A549 (cell line): ENCODE measurements at regions not wholly inside any gene's neighbourhood (a gene's known extent, or its start where the extent isn't known, plus 50 kb on each side); places are given as distances from the start of the nearest gene placed in this dataset.

Experiments
- ATAC-seq, 2 experiments: fragments of 200-7000 bp in 1 of 2; fragments of >200 bp in 1 of 2; cut with Nextera tagmentation in 1 of 2; cut with Tn5 transposase in 1 of 2; 3 replicates each; pipeline versions ENCODE4 v1.8.0 to v1.9.1; 2018 to 2020; ENCODE audit warnings: mild to moderate bottlenecking in 1 of 2, moderate library complexity in 1 of 2
- CTCF ChIA-PET: fragments of 300-600 bp; sonication (Branson Sonifier 250); formaldehyde crosslinking; extraction: SDS; loops from one replicate; lab custom pipeline; 2021; ENCODE audit warnings: antibody characterized with exemption, inconsistent platforms; lab: Yijun Ruan, JAX
- POLR2A ChIA-PET: fragments of 350-600 bp; formaldehyde crosslinking; extraction: SDS; loops from one replicate; lab custom pipeline; 2021; ENCODE audit warnings: antibody characterized with exemption, inconsistent platforms; lab: Yijun Ruan, JAX
- DNase-seq, 2 experiments: peaks; one replicate each; pipeline versions ENCODE4 v3.0.0 to v3.0.0-alpha.2; 2011 to 2016; ENCODE audit warnings: low read depth in 1 of 2, low spot score in 1 of 2
- FAIRE-seq: peaks from 2 replicates; lab custom pipeline; 2011; peaks lifted over from hg19 to GRCh38; lab: Jason Lieb, UNC
- H3K27ac ChIP-seq, 2 experiments: fragments of >200 bp; sonication (Bioruptor Twin); formaldehyde crosslinking; 3 replicates each; pipeline ENCODE4 v1.5.1; 2016 to 2017
- H3K4me1 ChIP-seq: fragments of >200 bp; sonication (Bioruptor Twin); formaldehyde crosslinking; 3 replicates; pipeline ENCODE4 v1.6.1; 2016
- H3K4me2 ChIP-seq: fragments of >200 bp; sonication (Bioruptor Twin); formaldehyde crosslinking; 3 replicates; pipeline ENCODE4 v1.6.1; 2016
- H3K4me3 ChIP-seq: fragments of >200 bp; sonication (Bioruptor Twin); formaldehyde crosslinking; 3 replicates; pipeline ENCODE4 v1.5.1; 2016
- H3K9me3 ChIP-seq: fragments of >200 bp; sonication (Bioruptor Twin); formaldehyde crosslinking; 3 replicates; pipeline ENCODE4 v1.6.1; 2016
- BHLHE40 ChIP-seq: IDR thresholded peaks from 2 replicates; pipeline ENCODE4 v1.6.1; 2012; ENCODE audit warnings: low read depth, low read length, inconsistent platforms
- ESRRA ChIP-seq: fragments of 150-350 bp; IDR thresholded peaks from 2 replicates; pipeline ENCODE4 v1.6.1; 2014; ENCODE audit warnings: mild to moderate bottlenecking, low read length, borderline replicate concordance
- FOSL2 ChIP-seq, 2 experiments: fragments of 450-650 bp in 1 of 2; fragments of >200 bp in 1 of 2; sonication (Bioruptor Twin) in 1 of 2; formaldehyde crosslinking; IDR thresholded peaks; 2 replicates each; pipeline versions ENCODE4 v1.5.0 to v1.6.1; 2016 to 2020; ENCODE audit warnings: mild to moderate bottlenecking in 1 of 2, moderate library complexity in 1 of 2
- FOXS1 ChIP-seq: fragments of 250-450 bp; sonication (Bioruptor Pico); IDR thresholded peaks from 2 replicates; pipeline ENCODE4 v1.5.0; 2020; ENCODE audit warnings: mild to moderate bottlenecking, moderate library complexity
- HDAC2 ChIP-seq: fragments of 200-600 bp; sonication (generic); IDR thresholded peaks from 2 replicates; pipeline ENCODE4 v1.6.1; 2016
- HOXA7 ChIP-seq: fragments of 250-450 bp; sonication (Bioruptor Pico); IDR thresholded peaks from 2 replicates; pipeline ENCODE4 v1.5.0; 2020; ENCODE audit warnings: mild to moderate bottlenecking, moderate library complexity
- JUNB ChIP-seq: fragments of >200 bp; sonication (Bioruptor Twin); formaldehyde crosslinking; IDR thresholded peaks from 2 replicates; pipeline ENCODE4 v1.6.1; 2016
- MAFK ChIP-seq: fragments of 450-650 bp; IDR thresholded peaks from 2 replicates; pipeline ENCODE4 v1.6.1; 2014; ENCODE audit not compliant: partially characterized antibody
- MAZ ChIP-seq: fragments of 150-350 bp; IDR thresholded peaks from 2 replicates; pipeline ENCODE4 v1.6.1; 2014; ENCODE audit warnings: antibody characterized with exemption, low read depth, low read length, borderline replicate concordance
- MYC ChIP-seq: IDR thresholded peaks from 2 replicates; pipeline ENCODE4 v1.6.1; 2012; ENCODE audit warnings: mild to moderate bottlenecking, inconsistent platforms, low read length, improper control_type of control experiment, borderline replicate concordance
- NFE2L2 ChIP-seq: fragments of 150-350 bp; conservative IDR thresholded peaks from 2 replicates; pipeline ENCODE4 v1.6.1; 2014; ENCODE audit warnings: low read length
- NPAS2 ChIP-seq: fragments of 250-450 bp; sonication (Bioruptor Pico); IDR thresholded peaks from 2 replicates; pipeline ENCODE4 v1.8.0; 2022; ENCODE audit warnings: mild to moderate bottlenecking, moderate library complexity, borderline replicate concordance
- POLR2A ChIP-seq: IDR thresholded peaks from 2 replicates; pipeline ENCODE4 v1.6.1; 2012; ENCODE audit warnings: mild to moderate bottlenecking, low read length
- POLR2AphosphoS2 ChIP-seq: conservative IDR thresholded peaks from 2 replicates; pipeline ENCODE4 v1.6.1; 2012; ENCODE audit warnings: low read length, improper control_type of control experiment, inconsistent platforms
- RAD21 ChIP-seq, 2 experiments: fragments of >200 bp in 1 of 2; sonication (Bioruptor Twin) in 1 of 2; formaldehyde crosslinking in 1 of 2; IDR thresholded peaks in 1 of 2; conservative IDR thresholded peaks in 1 of 2; 2 replicates in 1 of 2; 3 replicates in 1 of 2; pipeline ENCODE4 v1.6.1; 2012 to 2018; ENCODE audit warnings: inconsistent platforms in 1 of 2
- RCOR1 ChIP-seq: fragments of 150-350 bp; IDR thresholded peaks from 2 replicates; pipeline ENCODE4 v1.6.1; 2014; ENCODE audit warnings: antibody characterized with exemption, low read length, low read depth
- RFX5 ChIP-seq: fragments of 450-650 bp; IDR thresholded peaks from 2 replicates; pipeline ENCODE4 v1.7.1; 2014; ENCODE audit warnings: antibody characterized with exemption, mild to moderate bottlenecking, moderate library complexity
- RNF2 ChIP-seq: fragments of 200-600 bp; sonication (generic); IDR thresholded peaks from 2 replicates; pipeline ENCODE4 v1.6.1; 2016; ENCODE audit warnings: low read depth, mild to moderate bottlenecking, antibody characterized with exemption, moderate library complexity, borderline replicate concordance
- SMC3 ChIP-seq: fragments of >200 bp; sonication (Bioruptor Twin); formaldehyde crosslinking; IDR thresholded peaks from 3 replicates; pipeline ENCODE4 v1.6.1; 2018; ENCODE audit warnings: inconsistent platforms
- SREBF2 ChIP-seq: fragments of 450-650 bp; IDR thresholded peaks from 2 replicates; pipeline ENCODE4 v1.6.1; 2014; ENCODE audit warnings: mild to moderate bottlenecking, moderate library complexity
- TFCP2L1 ChIP-seq: fragments of 250-450 bp; sonication (Bioruptor Pico); IDR thresholded peaks from 2 replicates; pipeline ENCODE4 v1.5.0; 2021; ENCODE audit warnings: mild to moderate bottlenecking
- TP53 ChIP-seq: fragments of 250-450 bp; sonication (Bioruptor Pico); IDR thresholded peaks from 2 replicates; pipeline ENCODE4 v1.5.0; 2021; ENCODE audit warnings: mild to moderate bottlenecking, moderate library complexity
- ZC3H11A ChIP-seq: fragments of 450-650 bp; IDR thresholded peaks from 2 replicates; pipeline ENCODE4 v1.6.1; 2014; ENCODE audit warnings: antibody characterized with exemption, mild to moderate bottlenecking
- ZNF302 ChIP-seq: fragments of 250-450 bp; sonication (Bioruptor Pico); IDR thresholded peaks from 2 replicates; pipeline ENCODE4 v1.9.0; 2021; ENCODE audit warnings: inconsistent platforms, mild to moderate bottlenecking, moderate library complexity
- WGBS: methylation state at CpG from one replicate; pipeline ENCODE4 v1.1.6; 2017; ENCODE audit errors: missing lambda C conversion rate; 5-methylcytosine and 5-hydroxymethylcytosine counted together
- TF ChIP-seq, protein P1 (sequence below): fragments of >200 bp; sonication (Bioruptor Twin); formaldehyde crosslinking; IDR thresholded peaks from 3 replicates; pipeline ENCODE4 v1.5.1; 2016
- TF ChIP-seq, protein P2 (sequence below): fragments of 150-350 bp; IDR thresholded peaks from 2 replicates; pipeline ENCODE4 v1.6.1; 2014; ENCODE audit warnings: low read depth, mild to moderate bottlenecking, low read length
- TF ChIP-seq, protein P3 (sequence below): IDR thresholded peaks from 2 replicates; pipeline ENCODE4 v1.6.1; 2012
- TF ChIP-seq, protein P4 (sequence below): fragments of 450-650 bp; IDR thresholded peaks from 2 replicates; pipeline ENCODE4 v1.6.1; 2014; ENCODE audit warnings: antibody characterized with exemption
- TF ChIP-seq, protein P5 (sequence below): fragments of 250-450 bp; sonication (Bioruptor Pico); IDR thresholded peaks from 2 replicates; pipeline ENCODE4 v1.5.0; 2020; ENCODE audit warnings: low read depth, mild to moderate bottlenecking, moderate library complexity

DNA sequence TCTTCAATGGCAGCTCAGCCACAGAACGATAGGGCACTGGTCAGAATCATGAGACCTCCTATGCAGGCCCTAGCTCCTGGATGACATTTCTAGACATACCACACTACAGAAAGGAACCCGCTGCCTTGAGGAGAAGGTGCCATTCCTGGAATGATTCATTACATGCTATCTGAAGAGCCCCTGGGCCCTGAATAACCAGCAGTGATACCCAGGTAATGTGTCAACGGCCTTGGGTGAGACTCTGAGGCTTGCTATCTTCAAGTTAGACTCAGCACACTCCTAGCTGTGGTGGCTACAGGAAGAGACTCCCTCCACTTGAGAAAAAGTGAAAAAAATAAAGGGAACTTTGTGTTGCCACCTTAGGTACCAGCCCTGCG lies 161.2 kb upstream of the GRIA4 start (continued):
- TF ChIP-seq, protein P1, sequence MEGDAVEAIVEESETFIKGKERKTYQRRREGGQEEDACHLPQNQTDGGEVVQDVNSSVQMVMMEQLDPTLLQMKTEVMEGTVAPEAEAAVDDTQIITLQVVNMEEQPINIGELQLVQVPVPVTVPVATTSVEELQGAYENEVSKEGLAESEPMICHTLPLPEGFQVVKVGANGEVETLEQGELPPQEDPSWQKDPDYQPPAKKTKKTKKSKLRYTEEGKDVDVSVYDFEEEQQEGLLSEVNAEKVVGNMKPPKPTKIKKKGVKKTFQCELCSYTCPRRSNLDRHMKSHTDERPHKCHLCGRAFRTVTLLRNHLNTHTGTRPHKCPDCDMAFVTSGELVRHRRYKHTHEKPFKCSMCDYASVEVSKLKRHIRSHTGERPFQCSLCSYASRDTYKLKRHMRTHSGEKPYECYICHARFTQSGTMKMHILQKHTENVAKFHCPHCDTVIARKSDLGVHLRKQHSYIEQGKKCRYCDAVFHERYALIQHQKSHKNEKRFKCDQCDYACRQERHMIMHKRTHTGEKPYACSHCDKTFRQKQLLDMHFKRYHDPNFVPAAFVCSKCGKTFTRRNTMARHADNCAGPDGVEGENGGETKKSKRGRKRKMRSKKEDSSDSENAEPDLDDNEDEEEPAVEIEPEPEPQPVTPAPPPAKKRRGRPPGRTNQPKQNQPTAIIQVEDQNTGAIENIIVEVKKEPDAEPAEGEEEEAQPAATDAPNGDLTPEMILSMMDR = no peak
- TF ChIP-seq TP53 (CRISPR knock-in tag) (no peak), JUNB (no peak), NFE2L2 (no peak), TFCP2L1 (CRISPR knock-in tag) (no peak)
- TF ChIP-seq, protein P2, sequence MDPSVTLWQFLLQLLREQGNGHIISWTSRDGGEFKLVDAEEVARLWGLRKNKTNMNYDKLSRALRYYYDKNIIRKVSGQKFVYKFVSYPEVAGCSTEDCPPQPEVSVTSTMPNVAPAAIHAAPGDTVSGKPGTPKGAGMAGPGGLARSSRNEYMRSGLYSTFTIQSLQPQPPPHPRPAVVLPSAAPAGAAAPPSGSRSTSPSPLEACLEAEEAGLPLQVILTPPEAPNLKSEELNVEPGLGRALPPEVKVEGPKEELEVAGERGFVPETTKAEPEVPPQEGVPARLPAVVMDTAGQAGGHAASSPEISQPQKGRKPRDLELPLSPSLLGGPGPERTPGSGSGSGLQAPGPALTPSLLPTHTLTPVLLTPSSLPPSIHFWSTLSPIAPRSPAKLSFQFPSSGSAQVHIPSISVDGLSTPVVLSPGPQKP = no peak
- TF ChIP-seq, all 56 proteins: peak for 0

DNA sequence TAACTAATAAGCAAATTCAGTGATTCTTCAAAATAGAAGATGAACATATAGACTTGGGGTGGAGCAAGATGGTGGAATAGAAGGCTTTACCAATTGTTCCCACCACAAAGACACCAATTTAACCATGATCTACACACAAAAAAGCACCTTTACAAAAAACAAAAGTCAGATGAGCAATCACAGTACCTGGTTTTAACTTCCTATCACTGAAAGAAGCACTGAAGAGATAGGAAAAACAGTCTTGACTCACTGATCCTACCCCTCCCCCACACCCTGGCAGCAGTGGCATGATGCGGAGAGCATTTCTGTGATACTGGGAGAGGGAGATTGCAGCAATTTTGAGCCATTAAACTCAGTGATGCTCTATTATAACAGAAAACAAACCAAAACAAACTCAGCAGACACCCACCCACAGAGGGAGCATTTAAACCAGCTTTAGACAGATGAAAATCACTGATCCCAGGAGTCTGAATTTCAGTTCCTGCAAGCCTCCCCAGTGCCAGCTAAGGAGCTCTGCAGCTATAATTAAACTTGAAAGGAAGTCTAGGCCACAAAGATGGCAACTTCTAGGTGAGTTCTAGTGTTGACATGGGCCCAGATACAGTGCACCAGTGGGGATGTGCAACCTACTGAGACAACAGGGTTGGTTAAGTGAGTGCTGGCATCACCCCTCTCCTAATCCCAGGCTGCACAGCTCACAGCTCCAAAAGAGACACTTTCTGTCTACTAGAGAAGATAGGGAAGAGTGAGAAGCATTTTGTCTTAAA lies 161.8 kb upstream of the GRIA4 start:
- Histone ChIP-seq H3K9me3 (no peaks in the 10 kb centered on the region), H3K4me3 (no peak overlapping the region), H3K4me2 (no peak overlapping the region), H3K4me1 (no peaks in the 10 kb centered on the region), H3K27ac (no peak overlapping the region)
- ATAC-seq (no peak), FAIRE-seq (no peak), DNase-seq (no peak)
- TF ChIP-seq RCOR1 (no peak), MAFK (no peak), MYC (no peak), RAD21 (conservative IDR thresholded peaks at IDR 0.05 in 1 of 2, IDR thresholded peaks at IDR 0.05 in 1 of 2) (no peak)
- TF ChIP-seq, protein P3, sequence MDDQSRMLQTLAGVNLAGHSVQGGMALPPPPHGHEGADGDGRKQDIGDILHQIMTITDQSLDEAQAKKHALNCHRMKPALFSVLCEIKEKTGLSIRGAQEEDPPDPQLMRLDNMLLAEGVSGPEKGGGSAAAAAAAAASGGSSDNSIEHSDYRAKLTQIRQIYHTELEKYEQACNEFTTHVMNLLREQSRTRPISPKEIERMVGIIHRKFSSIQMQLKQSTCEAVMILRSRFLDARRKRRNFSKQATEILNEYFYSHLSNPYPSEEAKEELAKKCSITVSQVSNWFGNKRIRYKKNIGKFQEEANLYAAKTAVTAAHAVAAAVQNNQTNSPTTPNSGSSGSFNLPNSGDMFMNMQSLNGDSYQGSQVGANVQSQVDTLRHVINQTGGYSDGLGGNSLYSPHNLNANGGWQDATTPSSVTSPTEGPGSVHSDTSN = no peak
- WGBS = 93% methylated on average over 1 of the region's 1 CpG
- POLR2A ChIA-PET = no interaction called here
- CTCF ChIA-PET = interaction anchor here (0.6 kb wide), 1 partner anchor 647 kb away, joined by 3 read pairs; no protein-coding TSS in a partner anchor

DNA sequence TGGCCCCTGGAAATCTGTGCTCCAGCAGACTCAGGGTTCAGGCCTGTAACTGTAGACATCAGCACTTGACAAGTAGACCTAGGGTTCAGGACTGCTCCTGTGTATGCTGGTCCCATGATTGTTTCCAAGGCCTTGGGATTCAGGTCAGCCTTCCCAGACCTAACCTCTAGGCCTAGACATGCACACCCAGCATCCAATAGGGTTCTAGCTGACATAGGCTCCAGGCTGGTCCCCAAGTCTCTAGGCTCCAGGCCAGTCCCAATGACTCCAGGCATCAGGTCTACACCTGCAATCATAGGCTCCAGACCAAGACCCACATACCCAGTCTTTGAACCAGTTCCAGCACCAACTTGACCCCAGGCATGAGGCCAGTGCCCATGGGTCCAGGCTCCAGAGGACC lies 166.2 kb upstream of the GRIA4 start:
- no peak for DNase-seq
- H3K4me3 ChIP-seq = no peak overlapping the region
- H3K4me1 ChIP-seq = no peaks in the 10 kb centered on the region
- H3K9me3 ChIP-seq = no peaks in the 10 kb centered on the region
- no peak for ATAC-seq
- H3K4me2 ChIP-seq = no peak overlapping the region
- no peak for FAIRE-seq
- CTCF ChIA-PET = no interaction called here
- POLR2A ChIA-PET = no interaction called here
- no peak overlapping the region for H3K27ac ChIP-seq
- TF ChIP-seq FOSL2 (IDR thresholded peaks at IDR 0.05) (no peak), FOSL2 (CRISPR knock-in tag; IDR thresholded peaks at IDR 0.05) (no peak), BHLHE40 (no peak), HOXA7 (CRISPR knock-in tag) (no peak), SMC3 (no peak), ZC3H11A (no peak), SREBF2 (no peak), ZNF302 (CRISPR knock-in tag) (no peak), POLR2A (no peak), NFE2L2 (no peak), MAZ (no peak), FOXS1 (no peak), RFX5 (no peak), POLR2AphosphoS2 (no peak), RNF2 (no peak), ESRRA (no peak), NPAS2 (CRISPR knock-in tag) (no peak), HDAC2 (no peak)
- TF ChIP-seq, protein P4, sequence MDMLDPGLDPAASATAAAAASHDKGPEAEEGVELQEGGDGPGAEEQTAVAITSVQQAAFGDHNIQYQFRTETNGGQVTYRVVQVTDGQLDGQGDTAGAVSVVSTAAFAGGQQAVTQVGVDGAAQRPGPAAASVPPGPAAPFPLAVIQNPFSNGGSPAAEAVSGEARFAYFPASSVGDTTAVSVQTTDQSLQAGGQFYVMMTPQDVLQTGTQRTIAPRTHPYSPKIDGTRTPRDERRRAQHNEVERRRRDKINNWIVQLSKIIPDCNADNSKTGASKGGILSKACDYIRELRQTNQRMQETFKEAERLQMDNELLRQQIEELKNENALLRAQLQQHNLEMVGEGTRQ = no peak
- TF ChIP-seq, protein P5, sequence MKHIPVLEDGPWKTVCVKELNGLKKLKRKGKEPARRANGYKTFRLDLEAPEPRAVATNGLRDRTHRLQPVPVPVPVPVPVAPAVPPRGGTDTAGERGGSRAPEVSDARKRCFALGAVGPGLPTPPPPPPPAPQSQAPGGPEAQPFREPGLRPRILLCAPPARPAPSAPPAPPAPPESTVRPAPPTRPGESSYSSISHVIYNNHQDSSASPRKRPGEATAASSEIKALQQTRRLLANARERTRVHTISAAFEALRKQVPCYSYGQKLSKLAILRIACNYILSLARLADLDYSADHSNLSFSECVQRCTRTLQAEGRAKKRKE (CRISPR knock-in tag) = no peak
